ENCODE measurements at regions not wholly inside any gene's neighbourhood (a gene's known extent, or its start where the extent isn't known, plus 50 kb on each side); places are given as distances from the start of the nearest gene placed in this dataset.

GRCh38 chr18:44594799-44595467 lies 85.8 kb upstream of the SETBP1 start:
- TF ChIP-seq CTCF (conservative IDR thresholded peaks at IDR 0.05; ENCODE audit: low read depth, low read length) = no peak
- no peak for TF ChIP-seq EZH2 (IDR thresholded peaks at IDR 0.05; ENCODE audit: borderline replicate concordance, low read depth, low read length, poor library complexity, severe bottlenecking)

Measured in A673 (cell line).